SK-N-SH (cell line): ENCODE measurements at regions not wholly inside any gene's neighbourhood (a gene's known extent, or its start where the extent isn't known, plus 50 kb on each side); places are given as distances from the start of the nearest gene placed in this dataset.

Experiments
- CTCF ChIA-PET: fragments of 300-600, 350-600 bp; formaldehyde crosslinking; extraction: SDS; loops from one replicate; lab custom pipeline; 2021; lab: Yijun Ruan, JAX
- POLR2A ChIA-PET: fragments of 350-600 bp; sonication (Branson Sonifier 250); formaldehyde crosslinking; extraction: SDS; loops from one replicate; lab custom pipeline; 2020; ENCODE audit warnings: antibody characterized with exemption, inconsistent platforms; lab: Yijun Ruan, JAX
- DNase-seq: peaks from one replicate; pipeline ENCODE4 v3.0.0; 2012
- H2AFZ ChIP-seq: fragments of 200-600 bp; sonication (generic); 2 replicates; pipeline ENCODE4 v1.8.1; 2016; ENCODE audit warnings: antibody characterized with exemption, mild to moderate bottlenecking, low read depth
- H3F3A ChIP-seq: fragments of 200-600 bp; sonication (generic); replicated peaks from 2 replicates; pipeline ENCODE3; 2016; ENCODE audit warnings: antibody characterized with exemption, mild to moderate bottlenecking; ENCODE audit not compliant: insufficient read depth
- H3K27ac ChIP-seq, 2 experiments: fragments of 200-500 bp in 1 of 2; fragments of 200-600 bp in 1 of 2; sonication (Bioruptor generic) in 1 of 2; sonication (generic), shearing (Covaris generic) in 1 of 2; 2 replicates each; pipeline versions ENCODE4 v1.5.1 to v1.6.1; 2014 to 2016; ENCODE audit warnings: low read depth in 2 of 2, inconsistent platforms in 1 of 2, low read length in 1 of 2, mild to moderate bottlenecking in 1 of 2, mixed read lengths in 1 of 2
- H3K27me3 ChIP-seq: fragments of 200-600 bp; sonication (generic), shearing (Covaris generic); 2 replicates; pipeline ENCODE4 v1.6.1; 2016; ENCODE audit warnings: mixed run types; ENCODE audit not compliant: insufficient read depth
- H3K36me3 ChIP-seq, 2 experiments: fragments of 200-500 bp in 1 of 2; fragments of 200-600 bp in 1 of 2; sonication (Bioruptor generic) in 1 of 2; sonication (generic) in 1 of 2; replicated peaks in 1 of 2; 2 replicates each; pipeline versions ENCODE3 to v1.5.1; 2014 to 2016; ENCODE audit warnings: low read length in 1 of 2, mild to moderate bottlenecking in 1 of 2; ENCODE audit not compliant: insufficient read depth in 2 of 2, control insufficient read depth in 1 of 2
- H3K4me1 ChIP-seq, 2 experiments: fragments of 200-500 bp in 1 of 2; fragments of 200-600 bp in 1 of 2; sonication (Bioruptor generic) in 1 of 2; sonication (generic), shearing (Covaris generic) in 1 of 2; 2 replicates each; pipeline versions ENCODE4 v1.5.1 to v1.6.1; 2014 to 2016; ENCODE audit warnings: low read depth in 1 of 2, low read length in 1 of 2, mixed run types in 1 of 2; ENCODE audit not compliant: insufficient read depth in 2 of 2, control insufficient read depth in 1 of 2
- H3K4me2 ChIP-seq: fragments of 200-600 bp; sonication (generic), shearing (Covaris generic); 2 replicates; pipeline ENCODE4 v1.6.1; 2017; ENCODE audit warnings: mixed run types
- H3K4me3 ChIP-seq, 2 experiments: fragments of 200-500 bp in 1 of 2; fragments of 200-600 bp in 1 of 2; sonication (Bioruptor generic) in 1 of 2; sonication (generic), shearing (Covaris generic) in 1 of 2; 2 replicates each; pipeline versions ENCODE4 v1.5.1 to v1.8.1; 2014 to 2016; ENCODE audit warnings: low read depth in 2 of 2, inconsistent platforms in 1 of 2, low read length in 1 of 2, mild to moderate bottlenecking in 1 of 2, mixed read lengths in 1 of 2, moderate library complexity in 1 of 2
- H3K79me2 ChIP-seq: fragments of 200-600 bp; sonication (generic); 2 replicates; pipeline ENCODE4 v1.8.1; 2017; ENCODE audit warnings: mild to moderate bottlenecking; ENCODE audit not compliant: insufficient read depth
- H3K9ac ChIP-seq: fragments of 200-600 bp; sonication (generic); 2 replicates; pipeline ENCODE4 v1.6.1; 2017; ENCODE audit warnings: mixed run types
- H3K9me2 ChIP-seq: fragments of 200-600 bp; sonication (generic); 2 replicates; pipeline ENCODE4 v1.6.1; 2017; ENCODE audit warnings: mixed run types
- H3K9me3 ChIP-seq: fragments of 200-600 bp; sonication (generic); 2 replicates; pipeline ENCODE4 v1.6.1; 2017; ENCODE audit warnings: mixed run types, mild to moderate bottlenecking, moderate library complexity
- H4K20me1 ChIP-seq: fragments of 200-600 bp; sonication (generic); 2 replicates; pipeline ENCODE4 v1.6.1; 2017; ENCODE audit warnings: mild to moderate bottlenecking, mixed run types; ENCODE audit not compliant: insufficient read depth
- CHD2 ChIP-seq: fragments of 150-350 bp; IDR thresholded peaks from 2 replicates; pipeline ENCODE4 v1.6.1; 2018; ENCODE audit warnings: low read length; ENCODE audit not compliant: partially characterized antibody
- EP300 ChIP-seq, 2 experiments: IDR thresholded peaks; 2 replicates each; pipeline versions ENCODE4 v1.4.0 to v1.6.1; 2012; ENCODE audit warnings: borderline replicate concordance in 1 of 2, low read depth in 1 of 2, low read length in 1 of 2
- EZH2phosphoT487 ChIP-seq: fragments of 200-600 bp; sonication (generic); IDR thresholded peaks from 2 replicates; pipeline ENCODE4 v1.6.1; 2017; ENCODE audit warnings: low read depth, mixed run types, mild to moderate bottlenecking, antibody characterized with exemption, moderate library complexity, borderline replicate concordance
- FOSL2 ChIP-seq: IDR thresholded peaks from 2 replicates; pipeline ENCODE4 v1.4.0; 2012; ENCODE audit warnings: low read depth, mild to moderate bottlenecking, moderate library complexity, borderline replicate concordance
- FOXJ3 ChIP-seq: sonication (generic); formaldehyde crosslinking; IDR thresholded peaks from 2 replicates; pipeline ENCODE4 v1.5.1; 2020; ENCODE audit warnings: mild to moderate bottlenecking, missing genetic modification reagents
- GABPA ChIP-seq: IDR thresholded peaks from 2 replicates; pipeline ENCODE4 v1.4.0; 2012; ENCODE audit warnings: low read depth, mild to moderate bottlenecking
- GATA2 ChIP-seq: sonication (generic); formaldehyde crosslinking; IDR thresholded peaks from 2 replicates; pipeline ENCODE4 v1.5.0; 2020; ENCODE audit warnings: mild to moderate bottlenecking, missing genetic modification reagents
- MEF2A ChIP-seq: IDR thresholded peaks from 2 replicates; pipeline ENCODE4 v1.4.0; 2012; ENCODE audit warnings: low read depth, borderline replicate concordance
- MXI1 ChIP-seq: IDR thresholded peaks from 2 replicates; pipeline ENCODE4 v1.6.1; 2012; ENCODE audit warnings: mild to moderate bottlenecking, low read depth, low read length, improper control_type of control experiment
- NFIC ChIP-seq: IDR thresholded peaks from 2 replicates; pipeline ENCODE4 v1.4.0; 2012; ENCODE audit warnings: borderline replicate concordance
- RCOR1 ChIP-seq: fragments of 150-350 bp; IDR thresholded peaks from 2 replicates; pipeline ENCODE4 v1.6.1; 2017; ENCODE audit warnings: antibody characterized with exemption, low read length
- RFX5 ChIP-seq: IDR thresholded peaks from 2 replicates; pipeline ENCODE4 v1.6.1; 2012; ENCODE audit warnings: mild to moderate bottlenecking, improper control_type of control experiment, low read length
- SIN3A ChIP-seq: IDR thresholded peaks from 2 replicates; pipeline ENCODE4 v1.6.1; 2012; ENCODE audit warnings: low read depth, mild to moderate bottlenecking, low read length, moderate library complexity, borderline replicate concordance
- SMC3 ChIP-seq: IDR thresholded peaks from 2 replicates; pipeline ENCODE4 v1.6.1; 2012; ENCODE audit warnings: low read depth, low read length, improper control_type of control experiment
- TCF12 ChIP-seq: IDR thresholded peaks from 2 replicates; pipeline ENCODE4 v1.4.0; 2012
- YY1 ChIP-seq: IDR thresholded peaks from 2 replicates; pipeline ENCODE4 v1.4.0; 2012; ENCODE audit warnings: low read depth, mild to moderate bottlenecking
- WGBS: methylation state at CpG from one replicate; pipeline ENCODE4 v1.1.6; 2017; ENCODE audit warnings: low lambda C conversion rate; 5-methylcytosine and 5-hydroxymethylcytosine counted together
- TF ChIP-seq, protein P1 (sequence below): IDR thresholded peaks from 2 replicates; pipeline ENCODE4 v1.6.1; 2012; ENCODE audit warnings: mild to moderate bottlenecking, low read depth, low read length, moderate library complexity

DNA sequence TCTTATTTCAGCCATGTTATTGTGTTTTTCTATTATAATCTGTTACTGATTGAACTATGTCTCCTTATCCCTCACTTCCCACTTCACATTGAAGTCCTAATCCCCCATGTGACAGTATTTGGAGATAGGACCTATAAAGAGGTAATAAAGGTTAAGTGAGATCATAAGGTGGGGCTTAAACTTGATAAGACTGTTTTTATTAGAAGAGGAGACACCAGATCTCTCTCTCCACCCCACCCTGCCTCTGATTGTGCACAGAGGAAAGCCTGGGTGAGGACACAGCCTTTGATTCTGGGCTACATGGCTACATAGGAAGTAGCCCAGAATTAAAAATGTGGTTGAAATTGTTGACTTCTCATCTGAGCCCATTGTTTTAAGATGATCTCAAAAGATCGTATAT, 414.7 kb downstream of the SLC16A7 start:
- TF ChIP-seq YY1 (no peak), GABPA (no peak), GATA2 (CRISPR knock-in tag) (no peak), NFIC (no peak), SMC3 (no peak), TCF12 (no peak), RCOR1 (no peak), EP300 (IDR thresholded peaks at IDR 0.05; ENCODE audit: borderline replicate concordance in 1 of 2, low read depth in 1 of 2, low read length in 1 of 2) (no peak), EZH2phosphoT487 (no peak), FOSL2 (no peak), MXI1 (no peak), MEF2A (no peak), CHD2 (no peak), SIN3A (no peak), RFX5 (no peak)
- Histone ChIP-seq H3K4me1 (no peaks in the 10 kb centered on the region), H4K20me1 (no peaks in the 10 kb centered on the region), H3K9ac (no peak overlapping the region), H3K79me2 (no peaks in the 10 kb centered on the region), H3K4me3 (no peak overlapping the region), H3K9me3 (no peaks in the 10 kb centered on the region), H3K27ac (no peak overlapping the region), H2AFZ (no peak overlapping the region), H3K36me3 (no peaks in the 10 kb centered on the region), H3K9me2 (no peaks in the 10 kb centered on the region), H3K4me2 (no peak overlapping the region), H3K27me3 (no peaks in the 10 kb centered on the region), H3F3A (no peaks in the 10 kb centered on the region)
- ChIA-PET POLR2A (no interaction called here), CTCF (no interaction called here)
- WGBS = 0% methylated on average over 1 of the region's 1 CpG
- DNase-seq = no peak

GRCh38 chr12:60012659-60013058, 416.8 kb downstream of the SLC16A7 start:
- no peaks in the 10 kb centered on the region for H4K20me1 ChIP-seq
- DNase-seq = no peak
- no peaks in the 10 kb centered on the region for H3K9me3 ChIP-seq
- no peaks in the 10 kb centered on the region for H3K27me3 ChIP-seq
- no peak overlapping the region for H2AFZ ChIP-seq
- H3F3A ChIP-seq = no peaks in the 10 kb centered on the region
- no peak overlapping the region for H3K4me2 ChIP-seq
- H3K4me1 ChIP-seq = no peaks in the 10 kb centered on the region
- no peaks in the 10 kb centered on the region for H3K9me2 ChIP-seq
- CTCF ChIA-PET = interaction anchor here (0.6 kb wide), 1 partner anchor 781 kb away, joined by 3 read pairs; no protein-coding TSS in a partner anchor
- 0% methylated on average over 1 of the region's 1 CpG for WGBS
- H3K27ac ChIP-seq = no peak overlapping the region
- TF ChIP-seq SMC3 (no peak), GATA2 (CRISPR knock-in tag) (no peak)
- TF ChIP-seq, all 33 proteins: peak for 0
- no peak overlapping the region for H3K9ac ChIP-seq
- POLR2A ChIA-PET = no interaction called here
- no peaks in the 10 kb centered on the region for H3K36me3 ChIP-seq
- H3K79me2 ChIP-seq = no peaks in the 10 kb centered on the region
- H3K4me3 ChIP-seq = no peak overlapping the region

GRCh38 chr12:60014436-60014835, 418.6 kb downstream of the SLC16A7 start:
- no peak for TF ChIP-seq RFX5
- TF ChIP-seq FOXJ3 (CRISPR knock-in tag) = no peak
- TF ChIP-seq GATA2 (CRISPR knock-in tag) = no peak
- TF ChIP-seq MEF2A = no peak
- no peak for TF ChIP-seq FOSL2
- no peak for TF ChIP-seq SMC3
- TF ChIP-seq, protein P1, sequence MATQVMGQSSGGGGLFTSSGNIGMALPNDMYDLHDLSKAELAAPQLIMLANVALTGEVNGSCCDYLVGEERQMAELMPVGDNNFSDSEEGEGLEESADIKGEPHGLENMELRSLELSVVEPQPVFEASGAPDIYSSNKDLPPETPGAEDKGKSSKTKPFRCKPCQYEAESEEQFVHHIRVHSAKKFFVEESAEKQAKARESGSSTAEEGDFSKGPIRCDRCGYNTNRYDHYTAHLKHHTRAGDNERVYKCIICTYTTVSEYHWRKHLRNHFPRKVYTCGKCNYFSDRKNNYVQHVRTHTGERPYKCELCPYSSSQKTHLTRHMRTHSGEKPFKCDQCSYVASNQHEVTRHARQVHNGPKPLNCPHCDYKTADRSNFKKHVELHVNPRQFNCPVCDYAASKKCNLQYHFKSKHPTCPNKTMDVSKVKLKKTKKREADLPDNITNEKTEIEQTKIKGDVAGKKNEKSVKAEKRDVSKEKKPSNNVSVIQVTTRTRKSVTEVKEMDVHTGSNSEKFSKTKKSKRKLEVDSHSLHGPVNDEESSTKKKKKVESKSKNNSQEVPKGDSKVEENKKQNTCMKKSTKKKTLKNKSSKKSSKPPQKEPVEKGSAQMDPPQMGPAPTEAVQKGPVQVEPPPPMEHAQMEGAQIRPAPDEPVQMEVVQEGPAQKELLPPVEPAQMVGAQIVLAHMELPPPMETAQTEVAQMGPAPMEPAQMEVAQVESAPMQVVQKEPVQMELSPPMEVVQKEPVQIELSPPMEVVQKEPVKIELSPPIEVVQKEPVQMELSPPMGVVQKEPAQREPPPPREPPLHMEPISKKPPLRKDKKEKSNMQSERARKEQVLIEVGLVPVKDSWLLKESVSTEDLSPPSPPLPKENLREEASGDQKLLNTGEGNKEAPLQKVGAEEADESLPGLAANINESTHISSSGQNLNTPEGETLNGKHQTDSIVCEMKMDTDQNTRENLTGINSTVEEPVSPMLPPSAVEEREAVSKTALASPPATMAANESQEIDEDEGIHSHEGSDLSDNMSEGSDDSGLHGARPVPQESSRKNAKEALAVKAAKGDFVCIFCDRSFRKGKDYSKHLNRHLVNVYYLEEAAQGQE = no peak
- H3K79me2 ChIP-seq = no peaks in the 10 kb centered on the region
- no peaks in the 10 kb centered on the region for H4K20me1 ChIP-seq
- H3K9me2 ChIP-seq = no peaks in the 10 kb centered on the region
- H3K27ac ChIP-seq = no peak overlapping the region
- H3K4me3 ChIP-seq = no peak overlapping the region
- H3K4me1 ChIP-seq = no peaks in the 10 kb centered on the region
- no peaks in the 10 kb centered on the region for H3K36me3 ChIP-seq
- DNase-seq = no peak
- H3F3A ChIP-seq = no peaks in the 10 kb centered on the region
- H3K27me3 ChIP-seq = no peaks in the 10 kb centered on the region
- H2AFZ ChIP-seq = no peak overlapping the region
- no peaks in the 10 kb centered on the region for H3K9me3 ChIP-seq
- H3K9ac ChIP-seq = no peak overlapping the region
- no peak overlapping the region for H3K4me2 ChIP-seq
- ChIA-PET CTCF (no interaction called here), POLR2A (no interaction called here)
